HepG2 (cell line): ENCODE measurements at regions not wholly inside any gene's neighbourhood (a gene's known extent, or its start where the extent isn't known, plus 50 kb on each side); places are given as distances from the start of the nearest gene placed in this dataset.

ENCODE experiments used
- ATAC-seq: fragments of 200-7000 bp; cut with Tn5 transposase; 3 replicates; pipeline ENCODE4 v1.9.1; 2020; ENCODE audit warnings: mild to moderate bottlenecking, moderate library complexity
- BruUV-seq: library from RNA; stranded (reverse); fragments of 400-500 nt; replicated peaks from 2 replicates; lab custom pipeline; 2021; lab: Mats Ljungman, UMichigan
- CTCF ChIA-PET: fragments of 300-600 bp; formaldehyde crosslinking; extraction: SDS; loops from one replicate; lab custom pipeline; 2021; ENCODE audit warnings: low total read pairs, inconsistent platforms, low intra/inter-chr PET ratio; lab: Yijun Ruan, JAX
- POLR2A ChIA-PET: fragments of 350-600 bp; sonication (Branson Sonifier 250); formaldehyde crosslinking; loops from one replicate; lab custom pipeline; 2020; ENCODE audit warnings: antibody characterized with exemption, inconsistent platforms; lab: Yijun Ruan, JAX
- DNase-seq: peaks from one replicate; pipeline ENCODE4 v3.0.0-alpha.2; 2015; ENCODE audit warnings: low spot score
- FAIRE-seq: peaks from 3 replicates; lab custom pipeline; 2011; peaks lifted over from hg19 to GRCh38; lab: Jason Lieb, UNC
- H2AFZ ChIP-seq: one replicate; pipeline ENCODE4 v1.6.1; 2011; ENCODE audit warnings: low read length, inconsistent platforms
- H3K27ac ChIP-seq: fragments of 300-600 bp; 3 replicates; pipeline ENCODE4 v1.8.0; 2011; ENCODE audit warnings: mixed run types, mild to moderate bottlenecking, mixed read lengths, low read length, inconsistent platforms; ENCODE audit not compliant: insufficient read depth; ENCODE audit errors: extremely low read length
- H3K27me3 ChIP-seq, 2 experiments: fragments of 200-600 bp in 1 of 2; 2 replicates in 1 of 2; 3 replicates in 1 of 2; pipeline versions ENCODE4 v1.6.0 to v1.8.0; 2011; ENCODE audit warnings: low read length in 2 of 2, mild to moderate bottlenecking in 2 of 2, moderate library complexity in 2 of 2, inconsistent platforms in 1 of 2; ENCODE audit not compliant: insufficient read depth in 2 of 2, control insufficient read depth in 1 of 2
- H3K36me3 ChIP-seq, 2 experiments: fragments of 200-600 bp in 1 of 2; replicated peaks in 1 of 2; 2 replicates in 1 of 2; 3 replicates in 1 of 2; pipeline versions ENCODE4 v1.5.1 to v1.8.0; 2011; ENCODE audit warnings: low read length in 2 of 2, inconsistent platforms in 1 of 2; ENCODE audit not compliant: insufficient read depth in 2 of 2, control insufficient read depth in 1 of 2
- H3K4me1 ChIP-seq: 2 replicates; pipeline ENCODE4 v1.5.1; 2012; ENCODE audit warnings: low read length, inconsistent platforms; ENCODE audit not compliant: insufficient read depth
- H3K4me2 ChIP-seq: 2 replicates; pipeline ENCODE4 v1.6.0; 2011; ENCODE audit warnings: low read depth, low read length, inconsistent platforms
- H3K4me3 ChIP-seq, 3 experiments: fragments of 200-600 bp in 1 of 3; sonication (generic), shearing (Covaris generic) in 1 of 3; replicated peaks in 1 of 3; 2 replicates each; pipeline ENCODE4 v1.5.1; 2011 to 2016; ENCODE audit warnings: low read length in 3 of 3, inconsistent platforms in 2 of 3, low read depth in 2 of 3, mild to moderate bottlenecking in 2 of 3, control low read depth in 1 of 3, mixed read lengths in 1 of 3; ENCODE audit not compliant: insufficient read depth in 1 of 3
- H3K79me2 ChIP-seq: one replicate; pipeline ENCODE4 v1.6.1; 2011; ENCODE audit warnings: low read length, inconsistent platforms; ENCODE audit not compliant: insufficient read depth
- H3K9ac ChIP-seq: 2 replicates; pipeline ENCODE4 v1.6.0; 2011; ENCODE audit warnings: mild to moderate bottlenecking, low read depth, low read length, inconsistent platforms; ENCODE audit not compliant: insufficient read depth
- H3K9me3 ChIP-seq: 2 replicates; pipeline ENCODE4 v1.5.1; 2012; ENCODE audit warnings: mild to moderate bottlenecking, low read length
- H4K20me1 ChIP-seq: 2 replicates; pipeline ENCODE4 v1.6.0; 2011; ENCODE audit warnings: inconsistent platforms, mild to moderate bottlenecking, low read length, moderate library complexity; ENCODE audit not compliant: insufficient read depth
- JUNB ChIP-seq: sonication (generic); formaldehyde crosslinking; IDR thresholded peaks from 2 replicates; pipeline ENCODE4 v1.8.0; 2022; ENCODE audit warnings: missing genetic modification reagents, mild to moderate bottlenecking, borderline replicate concordance
- NFRKB ChIP-seq: fragments of 450-650 bp; IDR thresholded peaks from 2 replicates; pipeline ENCODE4 v1.6.1; 2017
- ZFX ChIP-seq: sonication (generic); formaldehyde crosslinking; IDR thresholded peaks from 2 replicates; pipeline ENCODE4 v1.4.0; 2020; ENCODE audit warnings: mild to moderate bottlenecking, low read depth, missing genetic modification reagents, moderate library complexity
- WGBS: methylation state at CpG from one replicate; pipeline ENCODE4 v1.1.6; 2017; ENCODE audit warnings: low lambda C conversion rate; 5-methylcytosine and 5-hydroxymethylcytosine counted together
- in situ Hi-C: cut with HindIII; loops from 2 replicates; pipeline ENCODE4 v1.10.0; 2017; ENCODE audit warnings: low pct_unique_long_range_greater_than_20kb; ENCODE audit not compliant: extremely low pct_ligation_motif_present
- intact Hi-C: fragments of 100-400 bp; cut with micrococcal nuclease; formaldehyde crosslinking; loops from one replicate; pipeline ENCODE4 v1.10.0; 2022; ENCODE audit not compliant: unreplicated experiment
- TF ChIP-seq, protein P1 (sequence below): sonication (generic); formaldehyde crosslinking; IDR thresholded peaks from 2 replicates; pipeline ENCODE4 v1.4.0; 2020; ENCODE audit warnings: missing genetic modification reagents, borderline replicate concordance

- no peak overlapping the region for H3K9ac ChIP-seq
- H4K20me1 ChIP-seq: no peaks in the 10 kb centered on the region
- H3K9me3 ChIP-seq: no peaks in the 10 kb centered on the region
- CTCF ChIA-PET: no interaction called here
- H3K4me2 ChIP-seq: no peak overlapping the region
- TF ChIP-seq NFRKB (no peak), ZFX (CRISPR knock-in tag) (no peak), JUNB (CRISPR knock-in tag) (no peak)
- TF ChIP-seq, protein P1, sequence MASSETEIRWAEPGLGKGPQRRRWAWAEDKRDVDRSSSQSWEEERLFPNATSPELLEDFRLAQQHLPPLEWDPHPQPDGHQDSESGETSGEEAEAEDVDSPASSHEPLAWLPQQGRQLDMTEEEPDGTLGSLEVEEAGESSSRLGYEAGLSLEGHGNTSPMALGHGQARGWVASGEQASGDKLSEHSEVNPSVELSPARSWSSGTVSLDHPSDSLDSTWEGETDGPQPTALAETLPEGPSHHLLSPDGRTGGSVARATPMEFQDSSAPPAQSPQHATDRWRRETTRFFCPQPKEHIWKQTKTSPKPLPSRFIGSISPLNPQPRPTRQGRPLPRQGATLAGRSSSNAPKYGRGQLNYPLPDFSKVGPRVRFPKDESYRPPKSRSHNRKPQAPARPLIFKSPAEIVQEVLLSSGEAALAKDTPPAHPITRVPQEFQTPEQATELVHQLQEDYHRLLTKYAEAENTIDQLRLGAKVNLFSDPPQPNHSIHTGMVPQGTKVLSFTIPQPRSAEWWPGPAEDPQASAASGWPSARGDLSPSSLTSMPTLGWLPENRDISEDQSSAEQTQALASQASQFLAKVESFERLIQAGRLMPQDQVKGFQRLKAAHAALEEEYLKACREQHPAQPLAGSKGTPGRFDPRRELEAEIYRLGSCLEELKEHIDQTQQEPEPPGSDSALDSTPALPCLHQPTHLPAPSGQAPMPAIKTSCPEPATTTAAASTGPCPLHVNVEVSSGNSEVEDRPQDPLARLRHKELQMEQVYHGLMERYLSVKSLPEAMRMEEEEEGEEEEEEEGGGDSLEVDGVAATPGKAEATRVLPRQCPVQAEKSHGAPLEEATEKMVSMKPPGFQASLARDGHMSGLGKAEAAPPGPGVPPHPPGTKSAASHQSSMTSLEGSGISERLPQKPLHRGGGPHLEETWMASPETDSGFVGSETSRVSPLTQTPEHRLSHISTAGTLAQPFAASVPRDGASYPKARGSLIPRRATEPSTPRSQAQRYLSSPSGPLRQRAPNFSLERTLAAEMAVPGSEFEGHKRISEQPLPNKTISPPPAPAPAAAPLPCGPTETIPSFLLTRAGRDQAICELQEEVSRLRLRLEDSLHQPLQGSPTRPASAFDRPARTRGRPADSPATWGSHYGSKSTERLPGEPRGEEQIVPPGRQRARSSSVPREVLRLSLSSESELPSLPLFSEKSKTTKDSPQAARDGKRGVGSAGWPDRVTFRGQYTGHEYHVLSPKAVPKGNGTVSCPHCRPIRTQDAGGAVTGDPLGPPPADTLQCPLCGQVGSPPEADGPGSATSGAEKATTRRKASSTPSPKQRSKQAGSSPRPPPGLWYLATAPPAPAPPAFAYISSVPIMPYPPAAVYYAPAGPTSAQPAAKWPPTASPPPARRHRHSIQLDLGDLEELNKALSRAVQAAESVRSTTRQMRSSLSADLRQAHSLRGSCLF (CRISPR knock-in tag): no peak
- TF ChIP-seq, all 625 proteins: peak for 0
- WGBS: 1% methylated on average over 5 of the region's 5 CpGs
- POLR2A ChIA-PET: no interaction called here
- FAIRE-seq: no peak
- no peaks in the 10 kb centered on the region for H3K79me2 ChIP-seq
- no peak overlapping the region for H3K4me3 ChIP-seq
- H2AFZ ChIP-seq: no peak overlapping the region
- DNase-seq: no peak
- no peak for ATAC-seq
- intact Hi-C loops: no loop called here
- in situ Hi-C loops: no loop called here
- H3K27me3 ChIP-seq: no peaks in the 10 kb centered on the region
- H3K27ac ChIP-seq: no peak overlapping the region
- no TSS peak for BruUV-seq
- H3K4me1 ChIP-seq: no peaks in the 10 kb centered on the region
- H3K36me3 ChIP-seq: no peaks in the 10 kb centered on the region
Observed at GRCh38 chr4:164483711-164484110, 270.2 kb upstream of the SMIM31 start.
